Prostate gland (tissue), 2 donors: ENCODE measurements at regions not wholly inside any gene's neighbourhood (a gene's known extent, or its start where the extent isn't known, plus 50 kb on each side); places are given as distances from the start of the nearest gene placed in this dataset.

Source experiments
- POLR2A ChIP-seq: fragments of 450-650 bp; IDR thresholded peaks from one replicate; pipeline ENCODE4 v1.6.1; 2016; ENCODE audit warnings: antibody characterized with exemption, mild to moderate bottlenecking
- POLR2AphosphoS5 ChIP-seq: sonication (generic); formaldehyde crosslinking; IDR thresholded peaks from one replicate; pipeline ENCODE4 v1.6.1; 2017; ENCODE audit warnings: antibody characterized with exemption
- TF ChIP-seq, protein P1 (sequence below), 4 experiments: fragments of 200-600 bp in 2 of 4; fragments of 450-650 bp in 2 of 4; sonication (generic) in 2 of 4; IDR thresholded peaks; 1 replicate in 3 of 4; 2 replicates in 1 of 4; pipeline ENCODE4 v1.5.1; 2016 to 2019; ENCODE audit warnings: antibody characterized with exemption in 4 of 4, mild to moderate bottlenecking in 2 of 4, moderate library complexity in 2 of 4

- TF ChIP-seq, protein P1, sequence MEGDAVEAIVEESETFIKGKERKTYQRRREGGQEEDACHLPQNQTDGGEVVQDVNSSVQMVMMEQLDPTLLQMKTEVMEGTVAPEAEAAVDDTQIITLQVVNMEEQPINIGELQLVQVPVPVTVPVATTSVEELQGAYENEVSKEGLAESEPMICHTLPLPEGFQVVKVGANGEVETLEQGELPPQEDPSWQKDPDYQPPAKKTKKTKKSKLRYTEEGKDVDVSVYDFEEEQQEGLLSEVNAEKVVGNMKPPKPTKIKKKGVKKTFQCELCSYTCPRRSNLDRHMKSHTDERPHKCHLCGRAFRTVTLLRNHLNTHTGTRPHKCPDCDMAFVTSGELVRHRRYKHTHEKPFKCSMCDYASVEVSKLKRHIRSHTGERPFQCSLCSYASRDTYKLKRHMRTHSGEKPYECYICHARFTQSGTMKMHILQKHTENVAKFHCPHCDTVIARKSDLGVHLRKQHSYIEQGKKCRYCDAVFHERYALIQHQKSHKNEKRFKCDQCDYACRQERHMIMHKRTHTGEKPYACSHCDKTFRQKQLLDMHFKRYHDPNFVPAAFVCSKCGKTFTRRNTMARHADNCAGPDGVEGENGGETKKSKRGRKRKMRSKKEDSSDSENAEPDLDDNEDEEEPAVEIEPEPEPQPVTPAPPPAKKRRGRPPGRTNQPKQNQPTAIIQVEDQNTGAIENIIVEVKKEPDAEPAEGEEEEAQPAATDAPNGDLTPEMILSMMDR (IDR thresholded peaks at IDR 0.05) = no peak
- TF ChIP-seq POLR2A (no peak), POLR2AphosphoS5 (no peak)
Measured at GRCh38 chr5:167720676-167721260, 570.7 kb upstream of the WWC1 start.
